Gastrocnemius medialis (tissue), 4 donors: ENCODE measurements at regions not wholly inside any gene's neighbourhood (a gene's known extent, or its start where the extent isn't known, plus 50 kb on each side); places are given as distances from the start of the nearest gene placed in this dataset.

Experiments
- CTCF ChIP-seq, 5 experiments: fragments of 450-650 bp in 3 of 5; fragments of 200-600 bp in 2 of 5; sonication (generic) in 2 of 5; IDR thresholded peaks in 4 of 5; conservative IDR thresholded peaks in 1 of 5; 1 replicate in 4 of 5; 2 replicates in 1 of 5; pipeline ENCODE4 v1.5.1; 2016 to 2019; ENCODE audit warnings: antibody characterized with exemption in 5 of 5, mild to moderate bottlenecking in 3 of 5, moderate library complexity in 3 of 5
- POLR2A ChIP-seq, 2 donors: fragments of 450-650 bp; IDR thresholded peaks; one replicate each; pipeline ENCODE4 v1.6.1; 2017; ENCODE audit warnings: antibody characterized with exemption in 2 of 2, mild to moderate bottlenecking in 2 of 2, moderate library complexity in 2 of 2

DNA sequence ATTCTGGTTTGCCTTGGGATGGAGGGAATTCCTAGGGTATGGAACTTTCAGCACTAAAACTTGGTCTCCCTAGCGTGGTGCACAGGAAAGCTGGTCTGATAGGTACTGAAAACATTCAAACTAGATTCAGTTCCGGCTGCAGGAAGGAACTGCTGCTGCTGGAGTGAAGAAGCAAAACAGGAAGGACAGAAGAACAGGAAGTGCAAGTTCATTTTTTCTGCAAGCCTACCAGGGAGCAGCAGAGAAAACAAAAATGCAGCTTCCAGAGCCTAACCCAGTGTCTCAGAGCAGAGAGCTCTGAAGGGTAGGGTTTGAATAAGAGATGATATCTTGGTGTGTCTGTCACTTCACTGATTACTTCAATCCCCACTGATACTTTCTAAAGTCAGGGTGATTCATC, 165.2 kb downstream of the VRK1 start:
- TF ChIP-seq CTCF (IDR thresholded peaks at IDR 0.05 in 4 of 5, conservative IDR thresholded peaks at IDR 0.05 in 1 of 5) (no peak), POLR2A (IDR thresholded peaks at IDR 0.05) (no peak)
